ENCODE measurements at regions not wholly inside any gene's neighbourhood (a gene's known extent, or its start where the extent isn't known, plus 50 kb on each side); places are given as distances from the start of the nearest gene placed in this dataset.
"Not testable (repeated sequence)": the region's sequence is repeated elsewhere in the genome, so short reads cannot be mapped to it uniquely, and the experiment has no call there.

DNA sequence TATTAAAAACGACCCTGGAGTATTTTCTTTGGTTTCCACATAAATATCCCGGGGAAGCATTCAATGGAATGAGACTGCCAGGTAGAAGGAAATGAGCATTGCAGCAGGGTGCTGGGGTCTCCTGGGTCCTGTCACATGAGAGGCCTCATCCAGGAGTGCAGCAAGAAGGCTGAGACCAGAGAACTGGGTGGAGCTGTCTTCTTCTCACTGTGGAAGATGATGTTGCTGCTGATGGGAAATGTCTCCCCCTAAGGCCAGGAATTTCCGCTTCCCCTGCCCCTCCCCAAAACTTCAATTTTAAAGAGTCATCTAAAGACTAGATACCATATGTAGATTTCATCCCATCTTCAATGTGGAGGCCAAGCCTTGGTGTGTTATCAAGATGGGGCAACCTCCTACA, 95.2 kb upstream of the SIX2 start:
- no peak for DNase-seq (ENCODE audit: low read depth, low spot score)
- no peaks in the 10 kb centered on the region for H3K4me1 Mint-ChIP-seq
- no peak overlapping the region for H3K4me3 Mint-ChIP-seq
- H3K27ac Mint-ChIP-seq (ENCODE audit: unreplicated experiment) = no peak overlapping the region
- H3K9me3 Mint-ChIP-seq = no peaks in the 10 kb centered on the region
- TF ChIP-seq, protein P1, sequence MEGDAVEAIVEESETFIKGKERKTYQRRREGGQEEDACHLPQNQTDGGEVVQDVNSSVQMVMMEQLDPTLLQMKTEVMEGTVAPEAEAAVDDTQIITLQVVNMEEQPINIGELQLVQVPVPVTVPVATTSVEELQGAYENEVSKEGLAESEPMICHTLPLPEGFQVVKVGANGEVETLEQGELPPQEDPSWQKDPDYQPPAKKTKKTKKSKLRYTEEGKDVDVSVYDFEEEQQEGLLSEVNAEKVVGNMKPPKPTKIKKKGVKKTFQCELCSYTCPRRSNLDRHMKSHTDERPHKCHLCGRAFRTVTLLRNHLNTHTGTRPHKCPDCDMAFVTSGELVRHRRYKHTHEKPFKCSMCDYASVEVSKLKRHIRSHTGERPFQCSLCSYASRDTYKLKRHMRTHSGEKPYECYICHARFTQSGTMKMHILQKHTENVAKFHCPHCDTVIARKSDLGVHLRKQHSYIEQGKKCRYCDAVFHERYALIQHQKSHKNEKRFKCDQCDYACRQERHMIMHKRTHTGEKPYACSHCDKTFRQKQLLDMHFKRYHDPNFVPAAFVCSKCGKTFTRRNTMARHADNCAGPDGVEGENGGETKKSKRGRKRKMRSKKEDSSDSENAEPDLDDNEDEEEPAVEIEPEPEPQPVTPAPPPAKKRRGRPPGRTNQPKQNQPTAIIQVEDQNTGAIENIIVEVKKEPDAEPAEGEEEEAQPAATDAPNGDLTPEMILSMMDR (conservative IDR thresholded peaks at IDR 0.05) = no peak
- no peaks in the 10 kb centered on the region for H3K36me3 Mint-ChIP-seq (ENCODE audit: low read depth)
- H3K27me3 Mint-ChIP-seq (ENCODE audit: low read depth) = no peaks in the 10 kb centered on the region

DNA sequence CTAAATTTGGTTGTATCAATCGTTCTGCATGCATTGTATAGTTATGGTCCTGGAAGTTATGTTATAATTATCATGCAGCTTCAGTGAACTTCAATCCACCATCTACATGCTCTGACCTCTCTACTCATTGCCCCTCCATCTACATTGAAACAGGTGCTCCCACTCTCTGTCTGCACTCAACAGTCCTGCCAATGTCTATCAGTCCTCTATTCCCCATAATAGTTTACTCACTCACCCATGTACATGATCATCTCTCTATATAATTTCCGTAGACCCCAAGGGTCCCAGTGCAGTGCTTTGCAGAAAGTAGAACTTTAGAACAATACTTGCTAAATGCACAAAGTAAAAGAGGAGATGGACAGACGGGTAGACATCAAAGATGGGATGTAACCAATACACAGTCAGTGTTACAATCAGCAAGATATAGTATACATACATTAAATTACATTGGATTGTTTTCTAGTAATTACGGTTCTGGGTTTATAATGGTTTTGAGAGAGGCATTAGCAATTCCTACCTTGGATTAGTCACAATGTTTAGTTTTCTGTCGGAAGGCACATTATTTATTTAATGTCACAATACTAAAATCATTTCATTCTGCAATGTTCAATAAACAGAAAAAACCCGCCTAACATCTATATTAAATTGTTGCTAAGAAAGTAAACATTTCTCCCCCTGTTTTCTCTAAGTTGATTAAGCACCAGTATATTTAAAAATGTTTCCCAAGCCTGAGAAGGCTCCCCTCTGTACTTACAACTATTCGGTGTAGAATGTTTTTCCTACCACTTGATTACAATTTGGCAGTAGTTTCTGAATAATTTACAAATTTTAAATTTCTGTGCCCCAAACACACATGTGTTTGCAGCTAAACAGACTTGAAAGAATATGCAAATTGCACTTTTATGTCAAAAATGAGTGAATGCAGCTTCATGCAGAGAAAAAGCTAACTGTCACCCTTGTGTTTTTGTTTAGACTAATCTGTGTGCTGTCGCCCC, 94.4 kb upstream of the SIX2 start:
- Mint-ChIP-seq H3K27ac (ENCODE audit: unreplicated experiment) (no peak overlapping the region), H3K27me3 (ENCODE audit: low read depth) (no peaks in the 10 kb centered on the region), H3K4me3 (no peak overlapping the region), H3K9me3 (no peaks in the 10 kb centered on the region), H3K36me3 (ENCODE audit: low read depth) (no peaks in the 10 kb centered on the region), H3K4me1 (no peaks in the 10 kb centered on the region)
- no peak for DNase-seq (ENCODE audit: low read depth, low spot score)
- TF ChIP-seq, protein P1 (conservative IDR thresholded peaks at IDR 0.05) = no peak

DNA sequence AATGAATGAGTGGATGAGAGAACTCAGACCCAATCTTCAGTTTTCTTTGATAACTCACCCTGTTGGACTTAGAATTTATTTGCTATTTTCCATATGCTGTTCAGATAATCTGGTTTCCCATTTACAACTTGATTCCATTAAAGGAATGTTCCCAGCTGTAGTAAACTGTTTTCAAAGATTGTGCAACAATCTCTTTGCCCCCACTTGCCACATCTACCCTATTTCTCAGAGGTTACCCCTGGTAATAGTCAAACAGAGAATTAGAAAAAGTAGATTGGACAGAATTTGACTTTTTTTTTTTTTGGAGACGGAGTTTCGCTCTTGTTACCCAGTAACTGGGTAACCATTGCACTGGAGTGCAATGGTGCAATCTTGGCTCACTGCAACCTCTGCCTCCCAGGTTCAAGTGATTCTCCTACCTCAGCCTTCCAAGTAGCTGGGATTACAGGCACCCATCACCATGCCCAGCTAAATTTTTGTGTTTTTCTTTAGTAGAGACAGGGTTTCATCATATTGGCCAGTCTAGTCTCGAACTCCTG, 93.4 kb upstream of the SIX2 start:
- Mint-ChIP-seq H3K4me1 (no peaks in the 10 kb centered on the region), H3K27me3 (ENCODE audit: low read depth) (no peaks in the 10 kb centered on the region), H3K4me3 (no peak overlapping the region), H3K27ac (ENCODE audit: unreplicated experiment) (no peak overlapping the region), H3K9me3 (no peaks in the 10 kb centered on the region), H3K36me3 (ENCODE audit: low read depth) (no peaks in the 10 kb centered on the region)
- DNase-seq (ENCODE audit: low read depth, low spot score) = no peak
- TF ChIP-seq, protein P1 (conservative IDR thresholded peaks at IDR 0.05) = no peak

DNA sequence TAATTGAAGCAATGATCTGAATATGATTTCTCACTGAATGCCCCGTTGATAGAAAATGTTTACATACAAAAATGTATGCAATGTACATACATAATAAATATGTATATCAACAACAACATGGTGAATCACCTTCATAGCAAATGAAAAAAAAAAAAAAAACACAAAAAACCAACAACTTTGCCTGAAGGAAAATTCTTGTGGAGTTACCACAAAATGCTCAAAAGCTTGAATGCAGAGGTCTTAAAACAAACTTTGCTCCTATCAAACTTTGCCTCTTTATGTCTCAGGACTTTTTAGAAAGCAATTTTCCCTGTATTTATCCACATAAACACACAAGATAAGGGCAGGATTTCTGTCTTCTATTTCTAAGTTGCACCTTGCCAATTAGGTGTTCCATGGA, 92.9 kb upstream of the SIX2 start:
- no peaks in the 10 kb centered on the region for H3K27me3 Mint-ChIP-seq (ENCODE audit: low read depth)
- DNase-seq (ENCODE audit: low read depth, low spot score) = no peak
- H3K4me3 Mint-ChIP-seq = no peak overlapping the region
- TF ChIP-seq, protein P1 (conservative IDR thresholded peaks at IDR 0.05) = no peak
- H3K27ac Mint-ChIP-seq (ENCODE audit: unreplicated experiment) = no peak overlapping the region
- H3K36me3 Mint-ChIP-seq (ENCODE audit: low read depth) = no peaks in the 10 kb centered on the region
- H3K9me3 Mint-ChIP-seq = no peaks in the 10 kb centered on the region
- no peaks in the 10 kb centered on the region for H3K4me1 Mint-ChIP-seq

DNA sequence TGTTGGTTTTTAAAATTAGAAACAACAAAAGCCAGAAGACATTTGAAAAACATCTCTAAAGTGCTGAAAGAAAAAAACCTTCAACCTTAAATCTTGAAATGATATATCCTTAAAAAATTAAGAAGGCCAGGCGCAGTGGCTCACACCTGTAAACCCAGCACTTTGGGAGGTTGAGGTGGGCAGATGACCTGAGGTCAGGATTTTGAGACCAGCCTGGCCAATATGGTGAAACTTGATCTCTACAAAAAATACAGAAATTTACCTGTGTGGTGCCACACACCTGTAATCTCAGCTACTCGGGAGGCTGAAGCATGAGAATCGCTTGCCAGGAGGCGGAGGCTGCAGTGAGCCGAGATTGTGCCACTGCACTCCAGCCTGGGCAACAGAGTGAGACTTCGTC, 87.7 kb upstream of the SIX2 start:
- no peak for DNase-seq (ENCODE audit: low read depth, low spot score)
- Mint-ChIP-seq H3K4me3 (no peak overlapping the region), H3K27me3 (ENCODE audit: low read depth) (peaks cover 5% of the 10 kb centered on the region), H3K9me3 (no peaks in the 10 kb centered on the region), H3K4me1 (no peaks in the 10 kb centered on the region), H3K27ac (ENCODE audit: unreplicated experiment) (no peak overlapping the region), H3K36me3 (ENCODE audit: low read depth) (no peaks in the 10 kb centered on the region)
- TF ChIP-seq, protein P1 (conservative IDR thresholded peaks at IDR 0.05) = no peak

DNA sequence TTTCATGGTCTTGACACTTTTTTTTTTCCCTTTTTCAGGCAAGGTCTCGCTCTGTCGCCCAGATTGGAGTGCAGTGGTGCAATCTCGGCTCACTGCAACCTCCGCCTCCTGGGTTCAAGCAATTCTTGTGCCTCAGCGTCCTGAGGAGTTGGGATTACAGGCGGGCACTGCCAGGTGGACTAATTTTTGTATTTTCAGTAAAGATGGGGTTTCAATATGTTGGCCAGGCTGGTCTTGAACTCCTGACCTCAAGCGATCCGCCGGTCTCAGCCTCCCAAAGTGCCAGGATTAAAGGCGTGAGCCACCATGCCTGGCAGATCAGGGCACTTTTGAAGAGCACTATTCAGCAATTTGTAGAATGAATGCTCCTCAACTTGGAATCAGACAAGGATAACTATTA, 86.8 kb upstream of the SIX2 start:
- not testable (repeated sequence) for H3K4me3 Mint-ChIP-seq; H3K27me3 Mint-ChIP-seq (ENCODE audit: low read depth); H3K27ac Mint-ChIP-seq (ENCODE audit: unreplicated experiment); H3K36me3 Mint-ChIP-seq (ENCODE audit: low read depth); DNase-seq (ENCODE audit: low read depth, low spot score); H3K4me1 Mint-ChIP-seq; H3K9me3 Mint-ChIP-seq

Measured in neural crest cell (in vitro differentiated cells).